ENCODE measurements at regions not wholly inside any gene's neighbourhood (a gene's known extent, or its start where the extent isn't known, plus 50 kb on each side); places are given as distances from the start of the nearest gene placed in this dataset.

DNA sequence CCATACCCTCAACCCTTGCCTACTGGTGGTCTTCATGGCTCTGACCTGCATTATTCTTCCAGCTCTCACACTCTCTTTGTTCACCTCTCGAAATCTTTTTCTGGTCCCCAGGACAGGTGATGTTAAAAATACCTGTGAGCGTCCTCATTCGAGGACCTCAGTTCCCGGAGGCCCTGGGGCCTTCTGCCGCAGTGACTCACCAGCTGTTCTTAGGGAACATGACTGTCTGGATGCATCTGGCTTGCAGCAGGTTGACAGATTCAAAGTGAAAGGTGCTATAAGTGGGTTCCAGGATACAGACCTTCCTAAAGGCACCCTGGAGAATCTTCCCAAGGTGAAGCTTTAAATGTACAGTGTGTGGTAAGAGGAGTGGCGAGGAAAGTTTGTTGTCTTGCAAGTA is 210.4 kb upstream of the KCNG1 start:
- H3K4me3 ChIP-seq (ENCODE audit: insufficient read depth, low read depth, low read length): no peak overlapping the region
- no peaks in the 10 kb centered on the region for H3K79me1 ChIP-seq (ENCODE audit: low read depth in 1 of 2, low read length in 2 of 2)
- H2BK15ac ChIP-seq (ENCODE audit: low read depth, low read length): no peak overlapping the region
- H3K56ac ChIP-seq (ENCODE audit: extremely low read depth, insufficient read depth, low read length): no peak overlapping the region
- H2BK120ac ChIP-seq (ENCODE audit: low read depth, low read length): no peak overlapping the region
- H3K9ac ChIP-seq (ENCODE audit: low read depth, low read length): no peak overlapping the region
- POLR2A ChIA-PET (ENCODE audit: unreplicated experiment): no interaction called here
- no peak overlapping the region for H3K4ac ChIP-seq (ENCODE audit: low read depth, low read length)
- peaks cover 6% of the 10 kb centered on the region for H3K9me3 ChIP-seq (ENCODE audit: control insufficient read depth, insufficient read depth, low read length)
- TF ChIP-seq RAD21 (IDR thresholded peaks at IDR 0.05; ENCODE audit: low read length): no peak
- TF ChIP-seq, protein P1, sequence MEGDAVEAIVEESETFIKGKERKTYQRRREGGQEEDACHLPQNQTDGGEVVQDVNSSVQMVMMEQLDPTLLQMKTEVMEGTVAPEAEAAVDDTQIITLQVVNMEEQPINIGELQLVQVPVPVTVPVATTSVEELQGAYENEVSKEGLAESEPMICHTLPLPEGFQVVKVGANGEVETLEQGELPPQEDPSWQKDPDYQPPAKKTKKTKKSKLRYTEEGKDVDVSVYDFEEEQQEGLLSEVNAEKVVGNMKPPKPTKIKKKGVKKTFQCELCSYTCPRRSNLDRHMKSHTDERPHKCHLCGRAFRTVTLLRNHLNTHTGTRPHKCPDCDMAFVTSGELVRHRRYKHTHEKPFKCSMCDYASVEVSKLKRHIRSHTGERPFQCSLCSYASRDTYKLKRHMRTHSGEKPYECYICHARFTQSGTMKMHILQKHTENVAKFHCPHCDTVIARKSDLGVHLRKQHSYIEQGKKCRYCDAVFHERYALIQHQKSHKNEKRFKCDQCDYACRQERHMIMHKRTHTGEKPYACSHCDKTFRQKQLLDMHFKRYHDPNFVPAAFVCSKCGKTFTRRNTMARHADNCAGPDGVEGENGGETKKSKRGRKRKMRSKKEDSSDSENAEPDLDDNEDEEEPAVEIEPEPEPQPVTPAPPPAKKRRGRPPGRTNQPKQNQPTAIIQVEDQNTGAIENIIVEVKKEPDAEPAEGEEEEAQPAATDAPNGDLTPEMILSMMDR (conservative IDR thresholded peaks at IDR 0.05; ENCODE audit: low read depth, low read length): no peak
- H2AK5ac ChIP-seq (ENCODE audit: low read depth, low read length): no peak overlapping the region
- H3K14ac ChIP-seq (replicated peaks; ENCODE audit: low read depth, low read length): no peak overlapping the region
- no peaks in the 10 kb centered on the region for H4K20me1 ChIP-seq (ENCODE audit: insufficient read depth, low read length)
- H3K27ac ChIP-seq (ENCODE audit: insufficient read depth, low read length): no peak overlapping the region
- intact Hi-C loops (cut with micrococcal nuclease) (no loop called here), dilution Hi-C loops (cut with HindIII; ENCODE audit: low sequenced_read_pairs, unreplicated experiment) (no loop called here), in situ Hi-C loops (cut with MboI; ENCODE audit: low sequenced_read_pairs) (no loop called here)
- H3K9me1 ChIP-seq (ENCODE audit: insufficient read depth, low read length): no peaks in the 10 kb centered on the region
- CTCF ChIA-PET: no interaction called here
- no peak overlapping the region for H2BK5ac ChIP-seq (ENCODE audit: low read depth, low read length, poor library complexity, severe bottlenecking)
- H4K5ac ChIP-seq (ENCODE audit: low read depth, low read length): no peak overlapping the region
- peaks cover 31% of the 10 kb centered on the region for H3K27me3 ChIP-seq (ENCODE audit: control insufficient read depth, insufficient read depth, low read length)
- no peak for ATAC-seq (ENCODE audit: low read depth)
- H4K8ac ChIP-seq (ENCODE audit: low read depth in 2 of 2, low read length in 2 of 2): no peak overlapping the region
- H3K4me1 ChIP-seq (ENCODE audit: control insufficient read depth, insufficient read depth, low read length): peaks cover 5% of the 10 kb centered on the region; the same call in 1 of the 2 replicates
- no peaks in the 10 kb centered on the region for H3K36me3 ChIP-seq (ENCODE audit: control insufficient read depth, insufficient read depth, low read length)
- WGBS, 2 experiments (ENCODE audit: extremely low coverage in 2 of 2, insufficient read length in 1 of 2): no CpG with 5 or more reads among the region's 6 CpGs
- H4K91ac ChIP-seq (ENCODE audit: insufficient read depth, low read depth, low read length): no peak overlapping the region
- H2AK9ac ChIP-seq (replicated peaks; ENCODE audit: low read depth, low read length, poor library complexity): no peak overlapping the region
- no peak for DNase-seq
- no peak overlapping the region for H3K23ac ChIP-seq (ENCODE audit: low read depth, low read length)
- no peak overlapping the region for H3K4me2 ChIP-seq (ENCODE audit: low read depth, low read length)
- H2AFZ ChIP-seq (replicated peaks; ENCODE audit: low read length, poor library complexity): no peak overlapping the region
- no peak overlapping the region for H3K18ac ChIP-seq (ENCODE audit: low read depth, low read length)
- H2BK20ac ChIP-seq (ENCODE audit: low read depth, low read length): no peak overlapping the region
- BruUV-seq (replicated peaks): no TSS peak

All from IMR-90 (cell line).